Right atrium auricular region (tissue), 2 donors: ENCODE measurements at regions not wholly inside any gene's neighbourhood (a gene's known extent, or its start where the extent isn't known, plus 50 kb on each side); places are given as distances from the start of the nearest gene placed in this dataset.

ENCODE experiments used
- DNase-seq: peaks from one replicate; pipeline ENCODE4 v3.0.0-alpha.2; 2019; ENCODE audit warnings: low spot score
- H3K27ac ChIP-seq, 2 donors: fragments of 200-600 bp; sonication (generic); 1 replicate in 1 of 2; 2 replicates in 1 of 2; pipeline ENCODE4 v1.5.1; 2016 to 2019
- H3K27me3 ChIP-seq, 2 donors: fragments of 200-600 bp; sonication (generic); one replicate each; pipeline versions ENCODE4 v1.5.1 to v1.6.0; 2017 to 2019
- H3K36me3 ChIP-seq: fragments of 200-600 bp; sonication (generic); one replicate; pipeline ENCODE4 v1.5.1; 2016
- H3K4me1 ChIP-seq, 2 donors: fragments of 200-600 bp; sonication (generic); one replicate each; pipeline versions ENCODE4 v1.5.1 to v1.6.0; 2017 to 2019
- H3K4me3 ChIP-seq, 2 donors: fragments of 200-600 bp; sonication (generic); 1 replicate in 1 of 2; 2 replicates in 1 of 2; pipeline ENCODE4 v1.5.1; 2017 to 2019; ENCODE audit warnings: mild to moderate bottlenecking in 1 of 2, moderate library complexity in 1 of 2
- H3K9me3 ChIP-seq, 2 donors: fragments of 200-600 bp; sonication (generic); one replicate each; pipeline ENCODE4 v1.5.1; 2019
- CTCF ChIP-seq, 2 donors: fragments of 200-600 bp; sonication (generic); IDR thresholded peaks; one replicate each; pipeline ENCODE4 v1.5.1; 2019; ENCODE audit warnings: antibody characterized with exemption in 2 of 2

GRCh38 chr18:40957533-40958070 lies 997.4 kb upstream of the PIK3C3 start:
- no peaks in the 10 kb centered on the region for H3K36me3 ChIP-seq
- DNase-seq, result no peak
- no peaks in the 10 kb centered on the region for H3K9me3 ChIP-seq
- no peak overlapping the region for H3K4me3 ChIP-seq
- H3K27me3 ChIP-seq, result no peaks in the 10 kb centered on the region
- no peaks in the 10 kb centered on the region for H3K4me1 ChIP-seq
- no peak for TF ChIP-seq CTCF (IDR thresholded peaks at IDR 0.05)
- no peak overlapping the region for H3K27ac ChIP-seq

GRCh38 chr18:40956213-40956612 lies 998.8 kb upstream of the PIK3C3 start:
- Histone ChIP-seq H3K4me3 (no peak overlapping the region), H3K27ac (no peak overlapping the region), H3K4me1 (no peaks in the 10 kb centered on the region), H3K9me3 (no peaks in the 10 kb centered on the region), H3K36me3 (no peaks in the 10 kb centered on the region), H3K27me3 (no peaks in the 10 kb centered on the region)
- no peak for TF ChIP-seq CTCF (IDR thresholded peaks at IDR 0.05)
- DNase-seq, result no peak

- no peaks in the 10 kb centered on the region for H3K36me3 ChIP-seq
- no peaks in the 10 kb centered on the region for H3K4me1 ChIP-seq
- TF ChIP-seq CTCF (IDR thresholded peaks at IDR 0.05), result no peak
- H3K27ac ChIP-seq, result no peak overlapping the region
- H3K27me3 ChIP-seq, result no peaks in the 10 kb centered on the region
- H3K4me3 ChIP-seq, result no peak overlapping the region
- no peaks in the 10 kb centered on the region for H3K9me3 ChIP-seq
- DNase-seq, result no peak
These were observed 999.7 kb upstream of the PIK3C3 start for GRCh38 chr18:40955351-40955750.

GRCh38 chr18:40949114-40949950 lies 1005.7 kb upstream of the PIK3C3 start:
- Histone ChIP-seq H3K27me3 (no peaks in the 10 kb centered on the region), H3K36me3 (no peaks in the 10 kb centered on the region), H3K27ac (no peak overlapping the region), H3K4me3 (no peak overlapping the region), H3K4me1 (no peaks in the 10 kb centered on the region), H3K9me3 (no peaks in the 10 kb centered on the region)
- TF ChIP-seq CTCF (IDR thresholded peaks at IDR 0.05), result no peak
- no peak for DNase-seq

GRCh38 chr18:40944576-40944975 lies 1010.5 kb upstream of the PIK3C3 start:
- Histone ChIP-seq H3K9me3 (no peaks in the 10 kb centered on the region), H3K4me3 (no peak overlapping the region), H3K4me1 (no peaks in the 10 kb centered on the region), H3K36me3 (no peaks in the 10 kb centered on the region), H3K27ac (no peak overlapping the region), H3K27me3 (no peaks in the 10 kb centered on the region)
- no peak for DNase-seq
- no peak for TF ChIP-seq CTCF (IDR thresholded peaks at IDR 0.05)
